Upper lobe of left lung (tissue), 6 donors: ENCODE measurements at regions not wholly inside any gene's neighbourhood (a gene's known extent, or its start where the extent isn't known, plus 50 kb on each side); places are given as distances from the start of the nearest gene placed in this dataset.
A peak's percentile ranks its signal among the peaks of the same experiment; 100 is the strongest.

Experiments used
- ATAC-seq, 2 donors: fragments of 200-7000 bp; cut with Tn5 transposase; one replicate each; pipeline ENCODE4 v1.9.1; 2022; ENCODE audit warnings: mild to moderate bottlenecking in 2 of 2, moderate library complexity in 2 of 2; ENCODE audit not compliant: low FRiP score in 2 of 2
- DNase-seq, 2 donors: peaks; one replicate each; pipeline ENCODE4 v3.0.0-alpha.2; 2019 to 2020
- H3K27ac ChIP-seq, 4 donors: fragments of 200-600 bp; sonication (generic); one replicate each; pipeline ENCODE4 v1.5.1; 2016 to 2019
- H3K27me3 ChIP-seq, 4 donors: fragments of 200-600 bp; sonication (generic); one replicate each; pipeline ENCODE4 v1.5.1; 2017 to 2019
- H3K36me3 ChIP-seq, 4 donors: fragments of 200-600 bp; sonication (generic); one replicate each; pipeline ENCODE4 v1.5.1; 2016 to 2019
- H3K4me1 ChIP-seq, 4 donors: fragments of 200-600 bp; sonication (generic); one replicate each; pipeline ENCODE4 v1.5.1; 2018 to 2019
- H3K4me3 ChIP-seq, 4 donors: fragments of 200-600 bp; sonication (generic); one replicate each; pipeline ENCODE4 v1.5.1; 2017 to 2019; ENCODE audit warnings: mild to moderate bottlenecking in 2 of 4, moderate library complexity in 1 of 4
- H3K9me3 ChIP-seq, 4 donors: fragments of 200-600 bp; sonication (generic); one replicate each; pipeline ENCODE4 v1.5.1; 2018 to 2019
- CTCF ChIP-seq, 6 experiments: fragments of 450-650 bp in 4 of 6; fragments of 200-600 bp in 2 of 6; sonication (generic) in 2 of 6; IDR thresholded peaks; one replicate each; pipeline ENCODE4 v1.5.1; 2016 to 2019; ENCODE audit warnings: antibody characterized with exemption in 6 of 6
- EP300 ChIP-seq, 4 donors: sonication (generic); formaldehyde crosslinking; IDR thresholded peaks; one replicate each; pipeline ENCODE4 v1.5.1; 2017; ENCODE audit warnings: antibody characterized with exemption in 4 of 4, control low read depth in 2 of 4
- POLR2A ChIP-seq, 4 donors: fragments of 450-650 bp; IDR thresholded peaks; one replicate each; pipeline ENCODE4 v1.5.1; 2016 to 2017; ENCODE audit warnings: antibody characterized with exemption in 4 of 4, mild to moderate bottlenecking in 2 of 4
- POLR2AphosphoS5 ChIP-seq, 2 donors: sonication (generic); formaldehyde crosslinking; IDR thresholded peaks; one replicate each; pipeline ENCODE4 v1.5.1; 2017; ENCODE audit warnings: antibody characterized with exemption in 2 of 2
- WGBS, 2 donors: methylation state at CpG; one replicate each; pipeline ENCODE4 v1.1.5; 2017 to 2018; 5-methylcytosine and 5-hydroxymethylcytosine counted together
- donor health status: DM: no; HTN: no; CAD: no; lungs with moderate emphysema.
- donor health status: DM: no; HTN: yes; CAD: no; lungs with severe emphysema.

GRCh38 chr18:30175061-30175574, 867.4 kb downstream of the DSC3 start:
- H3K4me1 ChIP-seq: no peaks in the 10 kb centered on the region
- no peaks in the 10 kb centered on the region for H3K27me3 ChIP-seq
- H3K36me3 ChIP-seq: no peaks in the 10 kb centered on the region
- no peak overlapping the region for H3K4me3 ChIP-seq
- peak in 1 of 2 donors; percentile 80 for DNase-seq
- peak in 1 of 2 donors; percentile 31 for ATAC-seq
- no peak for TF ChIP-seq CTCF (IDR thresholded peaks at IDR 0.05)
- no peak for TF ChIP-seq POLR2AphosphoS5 (IDR thresholded peaks at IDR 0.05)
- TF ChIP-seq EP300 (IDR thresholded peaks at IDR 0.05): no peak
- TF ChIP-seq POLR2A (IDR thresholded peaks at IDR 0.05): no peak
- WGBS, 2 donors: 97 to 98% methylated on average over 19 to 23 of the region's 52 CpGs
- peaks cover 0 to 11% (median 0%) of the 10 kb centered on the region in 4 donors for H3K9me3 ChIP-seq
- H3K27ac ChIP-seq: no peak overlapping the region

GRCh38 chr18:30163573-30163972, 879.0 kb downstream of the DSC3 start:
- no peaks in the 10 kb centered on the region for H3K4me1 ChIP-seq
- no peak for ATAC-seq
- 85 to 92% methylated on average over 2 of the region's 2 CpGs for WGBS, 2 donors

GRCh38 chr18:30160124-30160523, 882.4 kb downstream of the DSC3 start:
- DNase-seq (no peak), ATAC-seq (no peak)
- Histone ChIP-seq H3K27me3 (no peaks in the 10 kb centered on the region), H3K4me3 (no peak overlapping the region), H3K9me3 (no peaks in the 10 kb centered on the region), H3K36me3 (no peaks in the 10 kb centered on the region), H3K27ac (no peak overlapping the region), H3K4me1 (no peaks in the 10 kb centered on the region)
- TF ChIP-seq CTCF (IDR thresholded peaks at IDR 0.05): no peak
- TF ChIP-seq EP300 (IDR thresholded peaks at IDR 0.05): no peak
- no peak for TF ChIP-seq POLR2AphosphoS5 (IDR thresholded peaks at IDR 0.05)
- TF ChIP-seq POLR2A (IDR thresholded peaks at IDR 0.05): no peak

More at GRCh38 chr18:30163573-30163972, 879.0 kb downstream of the DSC3 start:
- H3K36me3 ChIP-seq: no peaks in the 10 kb centered on the region
- no peaks in the 10 kb centered on the region for H3K27me3 ChIP-seq
- no peak for DNase-seq
- H3K9me3 ChIP-seq: no peaks in the 10 kb centered on the region
- TF ChIP-seq CTCF (IDR thresholded peaks at IDR 0.05) (no peak), EP300 (IDR thresholded peaks at IDR 0.05) (no peak), POLR2AphosphoS5 (IDR thresholded peaks at IDR 0.05) (no peak), POLR2A (IDR thresholded peaks at IDR 0.05) (no peak)
- H3K27ac ChIP-seq: no peak overlapping the region
- no peak overlapping the region for H3K4me3 ChIP-seq

GRCh38 chr18:30150586-30151250, 891.8 kb downstream of the DSC3 start:
- H3K36me3 ChIP-seq: no peaks in the 10 kb centered on the region
- TF ChIP-seq POLR2A (IDR thresholded peaks at IDR 0.05): no peak
- no peak for TF ChIP-seq POLR2AphosphoS5 (IDR thresholded peaks at IDR 0.05)
- TF ChIP-seq CTCF (IDR thresholded peaks at IDR 0.05): no peak
- no peak for TF ChIP-seq EP300 (IDR thresholded peaks at IDR 0.05)
- no peak overlapping the region for H3K27ac ChIP-seq
- no peaks in the 10 kb centered on the region for H3K27me3 ChIP-seq
- H3K4me3 ChIP-seq: no peak overlapping the region
- no peaks in the 10 kb centered on the region for H3K4me1 ChIP-seq
- no peak for ATAC-seq
- DNase-seq: no peak
- H3K9me3 ChIP-seq: no peaks in the 10 kb centered on the region
- WGBS, 2 donors: 66 to 69% methylated on average over 2 of the region's 2 CpGs

GRCh38 chr18:30149585-30149984, 893.0 kb downstream of the DSC3 start:
- no peaks in the 10 kb centered on the region for H3K9me3 ChIP-seq
- H3K4me1 ChIP-seq: no peaks in the 10 kb centered on the region
- no peak for ATAC-seq
- TF ChIP-seq POLR2AphosphoS5 (IDR thresholded peaks at IDR 0.05) (no peak), POLR2A (IDR thresholded peaks at IDR 0.05) (no peak), EP300 (IDR thresholded peaks at IDR 0.05) (no peak), CTCF (IDR thresholded peaks at IDR 0.05) (no peak)
- no peak overlapping the region for H3K4me3 ChIP-seq
- DNase-seq: no peak
- H3K27ac ChIP-seq: no peak overlapping the region
- no peaks in the 10 kb centered on the region for H3K36me3 ChIP-seq
- H3K27me3 ChIP-seq: no peaks in the 10 kb centered on the region
